CD4-positive, alpha-beta T cell treated with Interferon alpha-2 for 1 hour (primary cell): ENCODE measurements at regions not wholly inside any gene's neighbourhood (a gene's known extent, or its start where the extent isn't known, plus 50 kb on each side); places are given as distances from the start of the nearest gene placed in this dataset.

Source experiments
- DNase-seq, 2 donors: peaks; one replicate each; pipeline ENCODE4 v3.0.0-alpha.2; 2020 to 2022

DNA sequence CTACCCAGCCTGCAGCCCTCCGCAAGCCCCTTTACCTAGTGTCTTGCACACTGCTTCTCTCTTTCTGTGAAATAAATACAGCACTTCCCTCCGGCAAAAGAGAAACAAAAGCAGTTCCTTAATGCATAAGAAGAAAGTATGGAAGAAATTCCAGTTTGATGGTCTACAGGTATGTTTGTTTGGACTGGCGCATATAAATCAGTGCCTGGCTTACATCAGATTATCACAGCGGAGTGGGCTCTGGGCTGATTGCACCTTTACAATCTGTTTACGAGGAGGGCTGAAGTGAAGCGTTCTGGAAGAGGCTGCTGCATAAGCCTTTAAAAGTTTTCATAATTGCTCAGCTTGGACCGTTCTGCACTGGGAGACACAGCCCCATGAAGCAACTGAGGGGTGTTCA, 153.5 kb upstream of the FOXF1 start:
- DNase-seq, result no peak

DNA sequence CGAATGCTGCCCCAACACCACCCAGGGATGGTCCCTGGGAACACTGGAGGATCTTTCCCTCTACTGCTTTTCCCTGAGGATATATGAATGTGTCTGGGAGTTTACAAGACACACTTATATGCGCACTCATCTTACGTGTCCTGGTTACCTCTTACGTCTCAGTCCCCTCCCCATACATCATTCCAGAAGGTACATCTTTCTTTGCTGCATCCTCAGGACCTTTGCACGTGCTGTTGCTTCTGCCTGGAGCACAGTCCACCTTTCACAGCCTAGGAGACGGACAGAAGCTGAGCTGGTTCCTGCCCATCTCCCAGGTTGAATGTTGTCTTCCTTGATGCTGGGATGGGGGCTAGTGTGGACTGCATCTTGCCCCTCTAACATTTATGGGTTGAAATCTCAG, 153.0 kb upstream of the FOXF1 start:
- DNase-seq, result no peak

DNA sequence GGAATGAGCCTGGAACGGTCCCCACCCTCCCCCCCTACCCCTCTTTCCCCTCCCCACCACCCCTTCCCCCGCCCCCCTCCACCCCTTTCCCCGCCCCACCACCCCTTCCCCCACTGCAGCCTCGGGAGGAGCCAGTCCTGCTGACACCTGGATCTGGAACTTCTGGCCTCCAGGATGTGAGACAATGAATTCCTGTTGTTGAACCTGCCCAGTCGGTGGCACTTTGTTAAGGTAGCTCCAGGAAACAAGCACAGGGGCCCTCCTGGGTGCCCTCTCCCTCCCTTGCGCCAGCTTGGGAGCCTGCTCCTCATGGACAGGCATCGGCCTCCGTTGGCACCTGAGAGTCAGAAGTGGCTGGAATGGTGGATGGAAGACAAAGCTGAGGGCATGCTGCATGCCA, 152.4 kb upstream of the FOXF1 start:
- DNase-seq, result no peak

DNA sequence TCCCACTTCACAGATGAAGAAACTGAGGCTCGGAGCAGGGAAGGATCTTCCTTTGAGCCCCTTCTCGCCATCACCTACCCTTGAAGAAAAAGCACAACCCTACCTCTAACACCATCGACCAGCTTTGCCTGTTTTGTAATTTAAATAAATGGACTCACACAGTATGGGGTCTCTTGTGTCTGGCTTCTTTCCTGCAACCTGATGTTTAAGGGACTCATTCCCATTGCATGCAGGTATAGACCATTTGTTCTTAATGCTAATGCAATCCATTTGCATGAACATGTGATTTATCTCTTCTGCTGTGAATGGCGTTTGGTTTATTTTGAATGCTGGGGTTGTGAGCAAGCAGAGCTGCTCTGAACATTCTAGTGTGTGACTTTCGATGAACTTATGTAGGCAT, 150.8 kb upstream of the FOXF1 start:
- no peak for DNase-seq

DNA sequence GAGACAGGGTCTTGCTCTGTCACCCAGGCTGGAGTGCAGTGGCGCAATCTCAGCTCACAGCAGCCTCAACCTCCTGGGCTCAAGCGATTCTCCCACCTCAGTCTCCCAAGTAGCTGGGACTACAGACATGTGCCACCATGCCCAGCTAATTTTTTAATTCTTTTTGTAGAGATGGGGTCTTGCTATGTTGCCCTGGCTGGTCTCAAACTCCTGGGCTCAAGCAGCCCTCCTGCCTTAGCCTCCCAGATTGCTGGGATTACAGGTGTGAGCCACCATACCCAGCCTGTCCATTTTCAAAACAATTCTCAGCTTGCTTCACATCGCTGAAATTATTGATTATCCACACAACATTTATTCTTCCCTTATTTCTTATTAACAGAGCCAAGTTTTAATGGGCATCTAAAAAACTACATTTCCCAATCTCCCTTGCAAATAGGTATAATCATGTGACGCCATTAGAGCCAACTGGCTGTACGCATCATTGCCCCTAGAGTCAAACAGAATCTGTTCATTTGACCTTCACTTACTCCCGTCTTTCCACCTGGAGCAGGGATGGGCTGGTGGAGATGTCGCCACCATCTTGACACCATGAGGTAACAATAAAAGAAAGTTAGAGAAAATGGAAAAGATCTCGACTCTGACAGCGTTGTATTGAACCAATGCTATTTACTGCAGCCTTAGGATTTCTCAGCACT, 148.0 kb upstream of the FOXF1 start:
- no peak for DNase-seq

DNA sequence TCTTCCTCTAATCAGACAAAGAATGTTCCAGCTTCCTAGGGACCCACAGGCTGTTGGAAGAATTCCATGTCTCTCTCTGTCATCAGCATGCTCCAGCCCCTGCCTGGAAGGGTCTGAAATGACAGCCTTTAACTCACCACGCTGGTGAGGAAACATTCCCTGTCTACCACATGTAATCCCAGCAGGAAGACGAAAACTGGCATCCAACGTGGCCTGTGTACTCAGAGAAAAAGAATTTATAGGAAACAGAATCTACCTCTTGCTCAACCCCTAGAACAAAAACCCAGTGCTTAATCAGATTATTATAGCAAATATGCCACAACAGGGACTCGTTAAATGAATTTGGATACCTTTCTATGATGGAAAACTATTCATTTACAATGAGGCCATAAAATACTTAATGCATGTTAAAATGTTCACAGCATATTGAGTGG, 147.3 kb upstream of the FOXF1 start:
- DNase-seq, result no peak

DNA sequence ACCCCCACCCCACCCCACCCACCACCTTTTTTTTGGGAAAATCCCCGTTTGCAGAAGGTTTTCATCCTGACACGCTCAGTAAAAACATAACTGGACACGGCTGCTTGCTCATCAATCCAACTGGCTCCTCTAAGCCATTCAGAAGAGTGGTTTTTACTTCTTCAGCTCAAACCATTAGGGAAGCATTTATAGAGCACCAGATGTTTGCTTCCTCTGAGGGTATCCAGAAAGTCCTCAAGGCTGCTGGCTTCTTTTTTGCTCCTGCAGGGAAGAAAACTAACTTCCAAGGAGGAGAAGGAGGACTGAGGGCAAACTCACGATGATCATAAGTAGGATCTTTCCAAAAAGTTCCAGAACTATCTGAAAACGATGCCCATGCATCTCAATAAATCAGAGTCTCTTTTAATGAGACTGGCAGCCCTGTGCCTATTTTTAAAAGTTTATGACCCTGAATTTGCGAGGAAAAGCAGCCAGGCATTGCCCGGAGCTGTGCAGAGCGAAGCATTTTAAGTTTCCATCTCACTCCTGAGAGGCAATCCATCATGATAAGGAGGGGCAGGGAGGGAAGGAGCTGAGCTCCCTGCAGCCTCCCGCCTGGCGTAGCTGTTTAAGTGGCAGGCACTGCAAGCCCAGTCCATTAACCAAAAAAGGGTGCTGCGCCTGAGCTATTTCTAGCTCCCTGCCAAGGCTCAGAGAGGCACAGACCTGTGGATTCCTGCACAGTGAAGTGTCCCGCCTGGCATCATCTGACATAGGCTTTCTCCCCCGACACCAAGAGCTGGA, 146.3 kb upstream of the FOXF1 start:
- no peak for DNase-seq

DNA sequence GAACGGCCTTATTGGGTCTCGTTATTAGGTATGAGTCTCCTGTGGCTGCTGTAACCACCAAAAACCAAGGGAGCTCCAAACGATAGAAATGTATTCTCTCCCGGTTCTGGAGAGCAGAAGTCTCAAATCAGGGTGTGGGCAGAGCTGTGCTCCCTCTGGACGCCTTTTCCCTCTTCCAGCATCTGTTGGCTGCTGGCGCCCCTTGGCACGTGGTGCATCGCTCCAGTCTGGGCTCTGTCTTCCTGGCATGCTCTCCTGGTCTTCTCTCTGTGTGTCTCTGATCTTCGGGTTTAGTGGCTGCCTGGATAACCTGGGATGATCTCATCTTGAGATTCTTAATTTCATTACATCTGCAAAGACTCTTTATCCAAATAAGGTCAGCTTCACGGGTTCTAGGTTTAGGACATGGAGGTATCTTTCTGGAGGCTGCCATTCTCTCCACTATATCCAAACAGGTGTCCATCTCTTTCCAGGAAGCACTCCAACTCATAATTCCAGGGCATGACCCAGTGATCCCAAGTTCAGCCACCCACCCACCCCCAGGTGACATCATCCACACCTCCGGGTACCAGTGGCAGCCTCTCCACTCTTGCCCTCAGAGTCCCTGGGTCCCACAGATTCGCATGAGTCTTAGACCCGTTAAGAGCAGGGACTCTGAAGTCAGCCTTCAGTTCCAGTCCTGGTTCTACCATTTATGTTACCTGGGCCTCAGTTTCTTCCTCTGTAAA, 145.5 kb upstream of the FOXF1 start:
- DNase-seq, result no peak

DNA sequence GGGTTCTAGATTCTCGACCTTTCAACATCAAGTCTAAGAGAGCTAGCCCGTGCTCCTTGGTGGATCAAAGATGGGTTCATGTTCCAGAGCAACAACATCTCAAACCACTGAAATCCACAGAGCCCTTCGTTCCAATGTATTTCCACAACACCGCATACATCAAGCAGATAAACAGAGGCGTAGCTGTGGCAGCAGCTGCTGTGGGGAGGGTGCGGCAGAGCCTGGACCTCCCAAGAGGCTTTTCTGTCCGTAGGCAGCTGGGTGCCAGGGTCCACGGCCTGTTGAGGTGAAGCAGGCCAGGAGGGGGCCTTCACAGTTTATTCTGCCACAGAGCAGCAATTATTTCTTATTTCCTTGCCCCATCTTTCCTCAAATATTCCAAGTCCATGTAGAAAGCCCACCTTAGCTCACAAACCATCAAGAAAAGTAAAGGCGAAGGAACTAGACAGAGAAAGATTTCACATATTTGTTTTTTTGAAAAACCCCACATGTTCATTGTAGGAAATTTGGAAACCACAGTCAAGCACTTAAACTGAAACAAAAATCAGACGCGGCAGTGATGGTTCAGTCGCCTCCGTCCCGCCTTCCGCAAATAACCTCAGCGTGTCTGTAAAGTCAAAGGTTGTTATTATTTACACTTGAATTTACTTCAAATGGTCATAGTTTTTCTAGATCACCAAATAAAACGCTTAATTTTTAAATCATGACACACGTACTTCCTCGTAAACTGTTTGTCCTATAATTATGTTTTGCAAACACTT, 144.6 kb upstream of the FOXF1 start:
- DNase-seq, result no peak

DNA sequence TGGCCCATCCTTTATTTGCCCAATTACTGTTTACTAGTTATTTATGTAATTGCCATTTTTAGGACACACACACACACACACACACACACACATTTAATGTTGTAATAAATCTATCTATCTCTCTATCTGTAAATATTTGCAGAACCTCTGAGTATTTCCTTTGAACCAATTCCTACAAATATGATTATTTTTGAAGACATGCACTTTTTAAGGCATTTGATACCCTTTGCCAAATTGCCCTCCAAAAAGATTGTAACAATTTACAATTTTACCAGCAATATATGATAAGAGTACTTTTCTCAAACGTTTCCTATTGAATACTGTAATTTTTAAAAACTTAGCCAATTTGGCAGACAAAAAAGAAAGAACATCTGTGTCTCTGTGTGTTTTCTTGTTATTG, 143.8 kb upstream of the FOXF1 start:
- DNase-seq, result no peak

DNA sequence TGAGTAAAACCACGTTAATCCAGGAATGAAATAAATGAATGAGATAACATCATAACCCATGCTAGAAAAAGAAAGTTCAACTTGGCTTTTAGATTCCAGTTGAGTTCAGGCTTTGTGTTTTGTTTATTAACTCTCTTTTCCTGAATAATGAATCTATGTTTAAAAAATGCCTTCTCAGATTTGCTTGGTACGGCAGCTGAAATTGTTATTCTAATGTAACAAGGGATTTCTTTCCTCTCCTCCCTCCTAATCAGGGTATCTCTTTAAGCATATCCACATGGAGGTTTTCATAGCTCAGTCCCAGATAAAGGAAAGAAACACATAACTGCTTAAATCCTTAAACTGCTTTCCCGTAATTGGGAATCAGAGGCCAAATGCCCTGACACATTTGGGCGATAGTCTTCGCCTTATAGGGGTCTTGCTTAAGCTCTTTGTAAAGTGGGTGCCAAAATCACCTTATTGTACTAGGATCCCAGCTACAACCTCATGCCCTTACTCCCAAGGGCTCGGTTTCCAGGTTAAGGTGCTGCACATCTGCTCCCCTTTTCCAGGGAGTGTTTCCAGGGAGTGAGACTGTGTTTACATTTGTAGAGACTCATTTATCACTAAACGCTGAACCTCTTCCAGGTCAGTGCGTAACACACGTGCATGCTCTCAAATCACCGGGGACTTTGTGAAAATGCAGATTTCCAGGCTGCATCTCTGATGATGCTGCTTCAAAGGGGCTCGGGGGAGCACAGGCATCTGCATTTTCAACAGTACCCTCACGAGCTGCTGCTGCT, 142.8 kb upstream of the FOXF1 start:
- no peak for DNase-seq

DNA sequence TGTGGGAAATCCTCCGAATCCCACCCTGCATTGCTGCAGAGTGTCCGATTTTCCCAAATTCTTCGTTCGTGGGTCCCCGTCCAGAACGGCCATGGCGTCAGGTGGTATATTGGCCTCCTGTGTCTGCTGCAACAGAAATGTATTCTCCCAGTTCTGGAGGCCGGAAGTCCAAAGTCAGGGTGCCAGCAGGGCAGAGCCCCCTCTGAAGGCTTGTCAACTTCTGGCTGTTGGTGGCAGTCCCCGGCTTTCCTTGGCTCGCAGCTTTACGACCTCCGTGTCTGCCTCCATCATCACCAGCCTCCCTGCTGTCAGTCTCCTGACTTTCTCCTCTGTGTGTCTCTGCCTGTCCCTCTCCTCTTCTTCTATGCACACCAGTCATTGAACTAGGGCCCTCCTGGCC, 142.1 kb upstream of the FOXF1 start:
- DNase-seq, result no peak

DNA sequence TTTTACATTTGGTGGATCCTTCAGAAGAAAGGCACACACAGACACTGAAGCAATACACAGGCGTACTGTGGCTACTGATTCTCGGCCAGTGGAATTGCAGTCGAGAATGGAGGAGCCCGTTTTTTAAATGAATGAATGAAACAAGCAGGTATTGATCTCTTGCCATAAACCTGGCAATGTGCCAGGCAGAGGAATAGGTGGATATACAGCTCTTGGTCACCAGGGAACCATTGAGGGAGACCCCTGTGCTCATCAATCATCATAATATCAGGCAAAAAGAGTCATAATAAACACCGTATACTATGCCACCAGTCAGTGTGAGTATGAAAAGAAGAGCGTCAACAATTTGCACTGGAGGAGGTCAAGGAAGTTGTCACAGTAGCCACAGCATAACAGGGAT, 140.3 kb upstream of the FOXF1 start:
- DNase-seq, result no peak

DNA sequence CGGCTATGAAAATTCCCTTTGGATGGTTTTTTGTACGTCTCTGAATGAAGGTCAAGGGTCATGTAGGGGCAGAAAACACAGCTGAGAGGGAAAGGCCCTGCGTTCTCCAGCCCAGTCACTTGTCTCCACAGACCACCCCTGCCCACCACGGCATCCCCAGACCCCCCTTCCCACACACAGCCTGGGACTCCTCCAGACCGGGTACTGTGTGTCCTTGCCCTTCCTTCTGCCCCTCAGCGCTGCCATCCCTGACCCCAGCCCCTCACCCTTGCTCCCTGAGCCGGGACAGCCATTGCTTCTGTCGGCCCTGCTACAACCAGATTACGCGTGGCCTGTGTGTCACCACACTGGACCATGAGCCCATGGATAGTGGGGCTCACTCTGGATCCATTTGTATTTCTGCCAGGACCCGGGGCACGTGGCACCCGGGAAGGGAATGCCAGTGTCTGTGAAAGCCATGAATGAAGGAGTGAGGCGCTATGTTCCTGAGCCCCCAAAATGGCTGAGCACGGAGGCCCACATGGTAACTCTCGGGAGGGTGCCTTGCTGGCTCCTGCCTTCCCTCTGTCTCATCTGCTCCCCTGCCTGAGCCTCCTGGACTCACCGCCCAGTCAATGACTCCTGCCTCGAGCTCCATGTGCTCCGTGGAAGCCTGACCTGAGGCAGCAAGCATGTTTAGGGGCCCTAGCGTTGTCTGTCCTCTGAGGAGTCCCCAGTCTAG, 139.1 kb upstream of the FOXF1 start:
- no peak for DNase-seq

DNA sequence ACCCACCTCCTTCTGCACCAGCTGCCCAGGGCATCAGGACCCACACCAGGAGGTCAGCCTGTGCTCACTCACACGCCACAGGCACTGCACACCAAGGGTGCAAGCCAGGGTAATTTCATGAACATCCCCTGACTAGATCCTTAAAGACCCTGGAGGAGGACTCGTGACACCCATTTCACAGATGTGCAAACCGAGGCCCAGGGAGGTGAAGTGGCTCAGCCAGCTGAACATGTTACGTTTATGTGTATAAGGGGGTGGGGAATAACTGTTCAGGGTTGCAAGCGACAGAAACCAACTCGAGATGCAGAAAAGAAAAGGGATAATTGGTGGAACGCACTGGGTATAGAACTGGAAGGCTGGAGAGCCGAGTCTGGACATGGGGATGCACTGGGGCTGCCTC, 138.1 kb upstream of the FOXF1 start:
- no peak for DNase-seq

DNA sequence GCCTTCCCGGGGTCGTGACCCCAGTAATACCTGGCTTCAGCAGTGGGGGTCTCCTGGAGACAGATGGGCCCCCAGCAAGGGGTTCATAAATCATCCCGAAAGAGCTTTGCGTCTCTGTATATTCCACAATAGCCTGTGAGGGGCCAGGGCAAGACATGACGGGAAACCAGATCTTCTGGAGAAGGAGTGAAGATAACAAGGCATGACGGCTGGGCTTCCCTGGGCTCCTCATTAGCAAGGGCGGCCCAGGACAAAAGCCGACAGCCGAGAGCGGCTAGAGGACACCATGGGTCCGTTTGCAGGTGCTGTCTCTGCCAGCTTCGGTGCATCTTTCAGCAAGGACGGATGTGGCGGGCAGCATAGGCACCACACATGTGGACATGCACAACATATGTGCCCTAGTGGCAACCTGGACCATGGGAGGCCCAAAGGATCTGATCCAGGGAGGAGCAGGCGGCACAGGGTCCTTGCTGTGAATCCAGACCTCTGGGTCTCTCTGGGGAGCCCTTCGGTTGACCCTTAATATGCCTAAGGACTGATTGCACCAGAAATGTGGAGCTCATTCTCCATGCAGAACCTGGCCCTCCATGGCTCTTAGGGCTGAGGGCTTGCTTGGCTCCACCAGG, 136.9 kb upstream of the FOXF1 start:
- no peak for DNase-seq

DNA sequence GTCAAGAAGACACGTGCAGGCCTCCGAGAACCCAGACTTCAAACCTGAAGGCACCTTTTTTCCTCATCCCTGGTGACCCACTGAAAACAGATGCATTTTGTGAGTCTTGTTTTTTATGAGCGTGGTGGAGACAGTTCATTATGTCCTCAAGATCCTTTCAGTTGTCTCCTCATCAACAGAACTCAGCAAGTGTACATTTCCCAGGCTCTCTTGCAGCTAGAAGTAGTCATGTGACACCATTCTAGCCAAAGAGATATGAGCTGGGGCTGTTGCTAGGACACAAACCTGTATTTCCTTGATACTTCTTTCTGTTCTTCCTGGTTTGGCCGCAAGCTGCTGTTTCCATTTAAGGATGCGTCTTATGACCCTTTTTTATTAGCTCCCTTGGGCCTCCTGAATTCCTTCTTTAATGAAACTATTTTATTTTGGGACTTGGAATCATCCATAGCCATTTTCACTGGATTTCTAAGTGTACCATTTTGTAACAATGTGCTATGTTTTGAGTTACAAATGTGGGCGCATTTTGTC, 135.7 kb upstream of the FOXF1 start:
- no peak for DNase-seq

DNA sequence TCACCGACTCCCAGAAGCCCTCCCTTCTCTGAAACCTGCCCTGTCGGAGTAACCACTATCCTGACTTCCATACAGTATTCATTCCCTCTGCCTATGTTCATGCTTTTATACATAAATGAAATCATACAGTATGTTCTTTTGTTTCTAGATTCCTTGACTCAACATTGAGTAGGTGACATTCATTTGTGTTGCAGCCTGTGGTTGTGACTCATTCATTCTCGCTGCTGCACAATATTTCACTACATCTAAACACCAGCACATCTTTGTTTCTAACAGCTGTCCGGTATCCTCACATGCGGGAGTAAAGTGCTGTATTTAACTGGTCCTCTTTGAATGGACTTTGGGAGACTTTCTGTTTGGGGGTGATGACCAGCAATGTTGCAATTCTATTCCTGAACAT, 135.0 kb upstream of the FOXF1 start:
- no peak for DNase-seq

DNA sequence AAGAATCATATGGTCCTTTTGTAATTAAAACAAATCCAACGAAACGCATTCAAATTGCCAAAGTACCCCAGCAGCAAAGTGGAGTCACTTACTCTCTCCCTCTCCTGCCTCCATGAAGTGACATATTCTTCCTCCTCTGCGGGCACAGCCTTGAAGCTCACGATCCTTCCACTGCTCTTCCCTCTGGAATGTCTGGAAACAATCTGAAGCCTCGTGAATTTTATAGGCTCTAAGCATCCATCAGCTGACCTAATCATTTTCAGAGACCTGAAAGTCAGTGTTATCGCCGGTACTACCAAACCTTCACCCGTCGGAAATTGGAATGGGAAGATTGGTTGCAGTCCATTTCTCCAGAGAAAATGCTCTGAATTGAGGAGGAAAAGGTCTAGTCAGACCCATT, 134.5 kb upstream of the FOXF1 start:
- no peak for DNase-seq

DNA sequence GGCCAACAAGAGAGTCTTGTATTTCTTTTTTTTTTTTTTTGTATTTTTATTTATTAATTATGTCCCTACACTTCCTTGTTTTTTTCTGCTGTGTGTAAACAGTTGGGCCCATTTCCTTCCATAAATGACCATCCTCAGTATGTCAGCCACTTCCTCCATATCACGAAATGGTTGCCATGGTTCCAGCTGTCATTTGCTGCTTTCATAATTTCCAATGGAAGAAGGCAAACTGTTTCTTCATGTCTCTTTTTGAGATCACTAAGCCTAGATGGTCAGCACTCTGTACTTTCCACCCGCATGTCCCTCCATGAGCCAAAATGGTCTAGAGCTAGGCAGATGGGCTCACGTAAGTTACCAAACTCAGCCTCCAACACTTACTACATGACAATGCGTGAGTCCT, 133.5 kb upstream of the FOXF1 start:
- no peak for DNase-seq
